Epithelial cell of proximal tubule (primary cell): ENCODE measurements at regions not wholly inside any gene's neighbourhood (a gene's known extent, or its start where the extent isn't known, plus 50 kb on each side); places are given as distances from the start of the nearest gene placed in this dataset.

Source experiments
- DNase-seq: peaks from one replicate; pipeline ENCODE4 v3.0.0-alpha.2; 2011; ENCODE audit warnings: low read depth
- H3K4me3 ChIP-seq: 2 replicates; pipeline ENCODE4 v1.5.1; 2011; ENCODE audit warnings: low read depth, mild to moderate bottlenecking, low read length
- TF ChIP-seq, protein P1 (sequence below): conservative IDR thresholded peaks from 2 replicates; pipeline ENCODE4 v1.5.1; 2012; ENCODE audit warnings: low read depth, mild to moderate bottlenecking, low read length

DNA sequence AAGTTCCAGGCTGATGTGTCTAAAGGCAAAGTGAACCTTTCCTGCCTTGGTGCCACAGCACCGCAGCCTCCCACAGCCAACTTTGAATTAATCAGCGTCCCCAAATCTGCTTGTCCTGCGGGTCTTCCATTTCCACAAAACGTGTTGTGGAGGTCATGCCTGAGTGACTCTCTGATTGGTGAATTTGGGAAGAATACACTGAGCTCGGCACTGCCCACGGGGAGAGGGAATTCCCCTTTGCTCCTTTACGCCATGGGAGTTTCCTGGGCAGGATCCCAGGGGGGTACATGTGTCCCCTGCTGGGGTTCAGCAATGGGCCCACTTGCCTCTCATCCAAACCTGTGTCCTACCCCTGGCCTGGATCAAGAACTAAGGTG, 90.4 kb downstream of the LHX2 start:
- no peak for DNase-seq
- TF ChIP-seq, protein P1, sequence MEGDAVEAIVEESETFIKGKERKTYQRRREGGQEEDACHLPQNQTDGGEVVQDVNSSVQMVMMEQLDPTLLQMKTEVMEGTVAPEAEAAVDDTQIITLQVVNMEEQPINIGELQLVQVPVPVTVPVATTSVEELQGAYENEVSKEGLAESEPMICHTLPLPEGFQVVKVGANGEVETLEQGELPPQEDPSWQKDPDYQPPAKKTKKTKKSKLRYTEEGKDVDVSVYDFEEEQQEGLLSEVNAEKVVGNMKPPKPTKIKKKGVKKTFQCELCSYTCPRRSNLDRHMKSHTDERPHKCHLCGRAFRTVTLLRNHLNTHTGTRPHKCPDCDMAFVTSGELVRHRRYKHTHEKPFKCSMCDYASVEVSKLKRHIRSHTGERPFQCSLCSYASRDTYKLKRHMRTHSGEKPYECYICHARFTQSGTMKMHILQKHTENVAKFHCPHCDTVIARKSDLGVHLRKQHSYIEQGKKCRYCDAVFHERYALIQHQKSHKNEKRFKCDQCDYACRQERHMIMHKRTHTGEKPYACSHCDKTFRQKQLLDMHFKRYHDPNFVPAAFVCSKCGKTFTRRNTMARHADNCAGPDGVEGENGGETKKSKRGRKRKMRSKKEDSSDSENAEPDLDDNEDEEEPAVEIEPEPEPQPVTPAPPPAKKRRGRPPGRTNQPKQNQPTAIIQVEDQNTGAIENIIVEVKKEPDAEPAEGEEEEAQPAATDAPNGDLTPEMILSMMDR = no peak
- H3K4me3 ChIP-seq = no peak overlapping the region

DNA sequence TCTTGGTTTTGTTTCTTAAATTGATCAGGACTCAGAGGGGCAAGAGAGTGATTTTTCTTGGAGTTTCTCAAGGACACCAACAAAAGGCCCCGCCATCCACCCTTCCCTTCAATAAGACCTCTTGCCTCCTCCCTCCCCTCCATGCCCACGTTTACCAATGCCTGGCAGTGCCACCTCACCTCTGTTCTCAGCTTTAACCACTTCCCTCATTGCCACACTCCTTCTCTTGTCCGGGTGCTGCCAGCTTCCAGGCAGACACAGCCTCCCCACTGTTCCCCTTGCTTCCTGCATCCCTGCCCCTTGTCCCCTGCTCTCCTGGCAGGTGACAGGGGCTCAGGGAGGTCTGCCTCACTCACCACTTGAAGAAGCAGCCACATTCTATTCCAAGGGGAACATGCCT, 90.8 kb downstream of the LHX2 start:
- no peak for DNase-seq
- TF ChIP-seq, protein P1 = no peak
- H3K4me3 ChIP-seq = no peak overlapping the region

DNA sequence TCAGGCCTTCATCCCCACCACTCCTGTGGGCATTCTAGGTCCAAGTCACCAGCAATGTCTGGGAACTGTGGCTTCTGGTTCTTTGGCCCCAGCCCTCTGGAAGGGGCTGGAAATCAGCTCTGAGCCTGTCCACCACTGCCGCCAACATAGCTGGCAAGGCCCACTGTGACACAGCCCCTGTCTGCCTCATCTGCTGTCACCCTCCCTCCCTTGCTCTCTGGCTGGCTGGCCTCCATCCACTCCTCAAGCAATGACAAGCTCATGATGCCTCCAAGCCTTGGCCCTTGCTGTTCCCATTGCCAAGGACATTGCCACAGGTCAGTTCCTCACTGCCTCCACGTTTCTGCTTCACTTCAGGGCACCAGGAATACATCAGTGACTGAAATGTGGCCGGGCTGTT, 93.7 kb downstream of the LHX2 start:
- no peak for DNase-seq
- TF ChIP-seq, protein P1 = no peak
- H3K4me3 ChIP-seq = no peak overlapping the region

DNA sequence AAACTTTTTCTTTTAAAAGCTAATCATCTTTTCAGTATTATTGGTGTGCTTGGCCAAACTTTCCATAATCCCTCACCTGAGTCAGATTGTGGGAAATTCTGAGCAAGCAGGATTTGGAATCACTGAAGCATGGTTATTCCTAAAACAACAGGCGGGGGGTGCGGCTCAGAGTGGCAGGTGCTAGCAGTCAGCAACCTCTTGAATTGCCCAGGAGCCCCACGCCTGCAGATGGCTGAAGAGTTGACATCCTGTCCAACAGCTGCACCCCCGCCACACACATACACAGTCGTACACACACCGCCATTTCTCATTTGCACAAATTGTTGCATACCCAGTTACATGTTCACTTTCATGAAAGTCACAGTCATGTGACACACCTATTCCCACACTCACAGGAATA, 96.6 kb downstream of the LHX2 start:
- no peak for DNase-seq
- H3K4me3 ChIP-seq = no peak overlapping the region
- TF ChIP-seq, protein P1 = no peak

DNA sequence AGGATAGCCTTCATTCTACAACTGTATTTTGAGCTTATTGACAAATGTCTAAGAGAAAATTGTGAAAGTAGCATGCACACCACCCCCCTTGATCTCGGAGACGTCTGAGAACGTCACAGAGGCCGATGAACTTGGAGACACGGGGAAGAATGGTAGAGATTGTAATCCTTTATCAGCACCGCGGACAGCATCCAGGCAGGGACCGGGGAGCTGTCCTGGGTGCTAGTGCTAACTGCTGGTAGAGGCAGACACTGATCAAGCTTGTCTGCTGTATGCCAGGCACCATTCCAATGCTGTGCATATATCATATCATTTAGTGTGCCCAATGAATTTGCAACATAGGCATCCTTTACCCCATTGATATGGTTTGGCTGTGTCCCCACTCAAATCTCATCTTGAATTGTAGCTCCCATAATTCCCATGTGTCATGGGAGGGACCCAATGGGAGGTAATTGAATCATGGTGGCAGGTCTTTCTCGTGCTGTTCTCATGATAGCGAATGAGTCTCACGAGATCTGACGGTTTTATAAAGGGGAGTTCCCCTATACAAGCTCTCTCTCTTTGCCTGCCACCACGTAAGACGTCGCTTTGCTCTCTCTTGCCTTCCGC, 98.8 kb downstream of the LHX2 start:
- H3K4me3 ChIP-seq = no peak overlapping the region
- TF ChIP-seq, protein P1 = no peak
- DNase-seq = no peak

DNA sequence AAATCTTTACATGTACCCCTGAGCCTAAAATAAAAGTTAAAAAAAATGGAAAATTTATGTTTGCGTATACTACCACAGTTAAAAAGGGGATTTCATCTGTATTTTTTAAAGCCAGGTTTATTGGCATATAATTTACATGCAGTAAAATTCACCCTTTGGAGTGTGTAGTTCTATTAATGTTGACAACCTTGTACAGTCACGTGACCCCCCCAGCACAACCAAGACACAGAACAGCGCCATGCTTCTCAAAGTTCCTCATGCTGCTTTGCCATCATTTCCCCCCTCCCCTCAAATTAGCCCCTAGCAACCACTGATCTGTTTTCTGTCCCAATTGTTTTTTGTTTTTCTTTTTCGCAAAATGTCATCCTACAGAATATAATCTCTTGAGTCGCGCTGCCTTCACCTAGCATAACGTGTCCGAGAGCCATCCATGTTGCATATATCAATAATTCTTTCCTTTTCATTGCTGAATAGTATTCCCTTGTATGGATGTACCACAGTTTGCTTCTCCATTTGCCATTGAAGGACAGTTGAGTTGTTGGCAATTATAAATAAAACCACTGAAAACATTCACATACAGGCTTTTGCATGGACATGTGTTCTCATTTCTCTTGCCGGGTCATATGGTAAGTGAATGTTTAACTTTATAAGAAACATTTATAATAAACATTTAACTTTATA, 105.3 kb downstream of the LHX2 start:
- TF ChIP-seq, protein P1 = no peak
- no peak overlapping the region for H3K4me3 ChIP-seq
- no peak for DNase-seq

DNA sequence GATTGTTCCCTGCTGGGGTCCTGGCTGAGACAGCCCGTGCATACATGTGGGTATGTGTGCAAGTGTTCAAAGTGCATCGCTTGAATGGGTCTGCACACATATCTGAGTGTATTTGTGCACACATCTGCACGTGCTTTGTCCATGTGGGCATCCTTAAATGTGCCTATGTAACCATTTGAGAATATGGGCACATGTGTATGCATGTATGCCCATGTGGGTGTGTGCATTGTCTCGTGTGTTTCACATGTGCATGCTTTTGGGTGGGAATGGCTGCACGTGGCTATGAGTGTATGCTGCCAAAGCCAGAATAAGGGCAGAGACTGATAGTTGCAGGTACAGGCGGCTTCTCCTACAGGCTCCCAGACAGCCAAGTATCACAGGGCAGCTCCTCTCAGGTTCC, 107.3 kb downstream of the LHX2 start:
- no peak for DNase-seq
- no peak overlapping the region for H3K4me3 ChIP-seq
- TF ChIP-seq, protein P1 = no peak
